T-helper 17 cell (primary cell): ENCODE measurements at regions not wholly inside any gene's neighbourhood (a gene's known extent, or its start where the extent isn't known, plus 50 kb on each side); places are given as distances from the start of the nearest gene placed in this dataset.

Experiments
- ATAC-seq: fragments of 150-1000 bp; cut with Tn5 transposase; 2 replicates; pipeline ENCODE4 v1.10.0; 2021; ENCODE audit warnings: mild to moderate bottlenecking, moderate library complexity
- DNase-seq, 3 donors: peaks; one replicate each; pipeline versions ENCODE4 v3.0.0 to v3.0.0-alpha.2; 2020 to 2021
- H3K9me3 ChIP-seq: one replicate; pipeline ENCODE4 v1.7.0; 2013; ENCODE audit warnings: low read length, mild to moderate bottlenecking; ENCODE audit not compliant: control insufficient read depth, poor library complexity, severe bottlenecking
- H3K27ac Mint-ChIP-seq: one replicate; pipeline ENCODE4 v1.8.0; 2022; ENCODE audit warnings: mild to moderate bottlenecking, moderate library complexity, mixed read lengths
- H3K27me3 Mint-ChIP-seq: one replicate; pipeline ENCODE4 v1.8.0; 2022; ENCODE audit warnings: mixed read lengths
- H3K36me3 Mint-ChIP-seq: one replicate; pipeline ENCODE4 v1.8.0; 2022; ENCODE audit warnings: low read depth, mixed read lengths
- H3K4me1 Mint-ChIP-seq: one replicate; pipeline ENCODE4 v1.8.0; 2022; ENCODE audit warnings: mild to moderate bottlenecking, mixed read lengths
- H3K4me3 Mint-ChIP-seq: one replicate; pipeline ENCODE4 v1.8.0; 2022; ENCODE audit warnings: mild to moderate bottlenecking, moderate library complexity, mixed read lengths

- Mint-ChIP-seq H3K4me1 (peaks cover 2% of the 10 kb centered on the region), H3K27me3 (peaks cover 8% of the 10 kb centered on the region), H3K4me3 (no peak overlapping the region), H3K36me3 (no peaks in the 10 kb centered on the region), H3K27ac (no peak overlapping the region)
- no peak for ATAC-seq
- DNase-seq = no peak
- no peaks in the 10 kb centered on the region for H3K9me3 ChIP-seq
These were observed 183.9 kb upstream of the BMP4 start for GRCh38 chr14:54140551-54140950.

DNA sequence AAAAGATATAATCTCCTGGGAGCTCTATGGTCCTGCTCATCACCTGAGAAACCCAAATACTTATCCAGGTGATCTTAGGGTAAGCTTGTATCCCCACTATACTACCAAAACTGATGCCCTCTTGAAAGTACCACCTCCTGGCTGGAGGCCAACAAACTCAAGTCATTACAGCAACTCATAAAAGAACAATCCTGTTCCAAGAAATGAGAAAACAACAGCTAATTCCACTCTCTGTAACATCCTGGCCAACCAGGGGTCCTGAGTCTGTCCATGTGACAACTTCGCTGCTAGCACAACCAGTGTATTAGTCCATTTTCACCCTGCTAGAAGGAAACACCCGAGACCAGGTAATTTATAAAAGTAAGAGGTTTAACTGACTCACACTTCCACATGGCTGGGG, 190.0 kb upstream of the BMP4 start:
- DNase-seq (no peak), ATAC-seq (no peak)
- Mint-ChIP-seq H3K36me3 (no peaks in the 10 kb centered on the region), H3K27me3 (no peaks in the 10 kb centered on the region), H3K27ac (no peak overlapping the region), H3K4me1 (no peaks in the 10 kb centered on the region), H3K4me3 (no peak overlapping the region)
- no peaks in the 10 kb centered on the region for H3K9me3 ChIP-seq

GRCh38 chr14:54147282-54147681, 190.7 kb upstream of the BMP4 start:
- H3K9me3 ChIP-seq = no peaks in the 10 kb centered on the region
- no peak for DNase-seq
- ATAC-seq = no peak
- Mint-ChIP-seq H3K4me1 (no peaks in the 10 kb centered on the region), H3K36me3 (no peaks in the 10 kb centered on the region), H3K27me3 (no peaks in the 10 kb centered on the region), H3K27ac (no peak overlapping the region), H3K4me3 (no peak overlapping the region)

GRCh38 chr14:54147758-54148157, 191.1 kb upstream of the BMP4 start:
- no peaks in the 10 kb centered on the region for H3K27me3 Mint-ChIP-seq
- no peak overlapping the region for H3K4me3 Mint-ChIP-seq
- H3K9me3 ChIP-seq = no peaks in the 10 kb centered on the region
- no peak for DNase-seq
- H3K4me1 Mint-ChIP-seq = no peaks in the 10 kb centered on the region
- H3K27ac Mint-ChIP-seq = no peak overlapping the region
- ATAC-seq = no peak
- H3K36me3 Mint-ChIP-seq = no peaks in the 10 kb centered on the region

DNA sequence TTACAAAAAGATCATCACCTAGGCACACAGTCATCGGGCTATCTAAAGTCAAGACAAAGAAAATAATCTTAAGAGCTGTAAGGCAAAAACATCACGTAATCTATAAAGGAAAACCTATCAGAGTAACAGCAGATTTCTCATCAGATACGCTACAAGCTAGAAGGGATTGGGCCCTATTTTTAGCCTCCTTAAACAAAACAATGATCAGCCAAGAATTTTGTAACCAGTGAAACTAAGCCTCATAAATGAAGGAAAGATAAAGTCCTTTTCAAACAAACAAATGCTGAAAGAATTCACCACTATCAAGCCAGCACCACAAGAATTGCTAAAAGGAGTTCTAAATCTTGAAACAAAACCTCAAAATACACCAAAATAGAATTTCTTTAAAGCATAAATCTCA, 191.6 kb upstream of the BMP4 start:
- no peaks in the 10 kb centered on the region for H3K9me3 ChIP-seq
- no peak for ATAC-seq
- no peak for DNase-seq
- H3K27ac Mint-ChIP-seq = no peak overlapping the region
- no peak overlapping the region for H3K4me3 Mint-ChIP-seq
- no peaks in the 10 kb centered on the region for H3K27me3 Mint-ChIP-seq
- no peaks in the 10 kb centered on the region for H3K4me1 Mint-ChIP-seq
- no peaks in the 10 kb centered on the region for H3K36me3 Mint-ChIP-seq

DNA sequence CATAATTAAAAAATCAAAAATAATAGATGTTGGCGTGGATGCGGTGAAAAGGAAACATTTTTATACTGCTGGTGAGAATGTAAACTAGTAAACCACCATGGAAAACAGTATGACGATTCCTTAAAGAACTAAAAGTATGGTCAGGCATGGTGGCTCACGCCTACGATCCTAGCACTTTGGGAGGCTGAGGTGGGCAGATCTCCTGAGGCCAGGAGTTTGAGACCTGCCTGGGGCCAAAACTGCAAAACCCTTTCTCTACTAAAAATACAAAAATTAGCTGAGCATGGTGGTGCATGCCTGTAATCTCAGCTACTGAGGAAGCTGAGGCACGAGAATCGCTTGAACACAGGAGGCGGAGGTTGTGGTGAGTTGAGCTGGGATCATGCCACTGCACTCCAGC, 195.7 kb upstream of the BMP4 start:
- H3K27me3 Mint-ChIP-seq = no peaks in the 10 kb centered on the region
- ATAC-seq (no peak), DNase-seq (no peak)
- no peak overlapping the region for H3K27ac Mint-ChIP-seq
- H3K36me3 Mint-ChIP-seq = no peaks in the 10 kb centered on the region
- no peaks in the 10 kb centered on the region for H3K4me1 Mint-ChIP-seq
- no peaks in the 10 kb centered on the region for H3K9me3 ChIP-seq
- H3K4me3 Mint-ChIP-seq = no peak overlapping the region

DNA sequence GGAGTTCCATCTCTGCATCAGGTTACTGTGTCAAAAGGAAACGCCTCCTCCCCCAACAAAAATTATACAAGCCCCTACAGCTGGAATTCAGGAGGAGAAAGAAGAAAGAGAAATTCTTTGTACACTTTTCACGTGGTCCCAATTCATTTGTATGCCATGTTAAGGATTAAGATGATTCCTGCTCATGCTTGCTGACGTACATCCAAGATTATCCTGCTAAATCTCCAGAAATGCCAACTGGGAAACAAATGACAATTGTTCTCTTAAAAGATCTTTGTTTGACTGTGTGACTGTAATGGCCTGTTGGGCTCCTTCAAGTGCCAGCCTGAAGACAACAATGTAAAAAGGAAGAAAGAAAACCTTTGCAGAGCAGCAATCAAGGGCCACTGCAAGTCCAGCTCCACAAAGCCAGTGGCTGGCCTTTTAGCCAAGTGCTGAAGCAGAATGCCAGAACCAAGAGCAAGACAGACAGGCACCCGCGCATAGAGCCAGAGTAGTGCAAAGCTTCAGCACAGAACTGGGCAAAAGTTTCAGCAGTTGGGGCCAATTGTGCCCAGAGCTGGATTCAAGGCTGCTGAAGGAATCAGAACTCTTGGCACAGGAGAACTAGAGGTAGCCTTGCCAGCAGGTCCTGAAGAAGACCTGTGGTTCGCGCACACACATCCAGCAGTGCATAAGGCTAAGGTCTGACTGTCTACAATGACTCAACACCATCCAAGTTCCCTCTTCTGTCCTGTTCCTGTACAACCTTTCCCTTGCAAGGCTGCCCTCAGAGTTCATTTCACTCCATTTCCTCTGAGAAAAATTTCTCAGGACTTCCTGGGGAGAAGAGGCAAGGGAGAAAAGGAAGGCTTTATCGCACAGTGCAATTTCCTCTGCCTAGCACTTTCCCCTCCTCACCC, 209.7 kb upstream of the BMP4 start:
- H3K4me1 Mint-ChIP-seq = no peaks in the 10 kb centered on the region
- no peak overlapping the region for H3K4me3 Mint-ChIP-seq
- no peaks in the 10 kb centered on the region for H3K9me3 ChIP-seq
- ATAC-seq (no peak), DNase-seq (no peak)
- H3K27ac Mint-ChIP-seq = no peak overlapping the region
- H3K27me3 Mint-ChIP-seq = peaks cover 50% of the 10 kb centered on the region
- H3K36me3 Mint-ChIP-seq = peaks cover 2% of the 10 kb centered on the region

GRCh38 chr14:54168489-54168888, 211.9 kb upstream of the BMP4 start:
- DNase-seq (no peak), ATAC-seq (no peak)
- Mint-ChIP-seq H3K27ac (no peak overlapping the region), H3K27me3 (peaks cover 60% of the 10 kb centered on the region), H3K4me1 (peaks cover 4% of the 10 kb centered on the region), H3K36me3 (peaks cover 2% of the 10 kb centered on the region), H3K4me3 (no peak overlapping the region)
- no peaks in the 10 kb centered on the region for H3K9me3 ChIP-seq

- H3K9me3 ChIP-seq = no peaks in the 10 kb centered on the region
- no peak overlapping the region for H3K4me3 Mint-ChIP-seq
- H3K27ac Mint-ChIP-seq = no peak overlapping the region
- H3K36me3 Mint-ChIP-seq = peaks cover 2% of the 10 kb centered on the region
- DNase-seq = no peak
- H3K27me3 Mint-ChIP-seq = peaks cover 58% of the 10 kb centered on the region
- no peak for ATAC-seq
- H3K4me1 Mint-ChIP-seq = peaks cover 4% of the 10 kb centered on the region
These were observed 212.8 kb upstream of the BMP4 start for GRCh38 chr14:54169254-54169924.

GRCh38 chr14:54170301-54170700, 213.7 kb upstream of the BMP4 start:
- H3K27me3 Mint-ChIP-seq = peaks cover 58% of the 10 kb centered on the region
- H3K4me1 Mint-ChIP-seq = peaks cover 4% of the 10 kb centered on the region
- peaks cover 2% of the 10 kb centered on the region for H3K36me3 Mint-ChIP-seq
- no peak for ATAC-seq
- no peak overlapping the region for H3K27ac Mint-ChIP-seq
- no peak overlapping the region for H3K4me3 Mint-ChIP-seq
- no peak for DNase-seq
- no peaks in the 10 kb centered on the region for H3K9me3 ChIP-seq

DNA sequence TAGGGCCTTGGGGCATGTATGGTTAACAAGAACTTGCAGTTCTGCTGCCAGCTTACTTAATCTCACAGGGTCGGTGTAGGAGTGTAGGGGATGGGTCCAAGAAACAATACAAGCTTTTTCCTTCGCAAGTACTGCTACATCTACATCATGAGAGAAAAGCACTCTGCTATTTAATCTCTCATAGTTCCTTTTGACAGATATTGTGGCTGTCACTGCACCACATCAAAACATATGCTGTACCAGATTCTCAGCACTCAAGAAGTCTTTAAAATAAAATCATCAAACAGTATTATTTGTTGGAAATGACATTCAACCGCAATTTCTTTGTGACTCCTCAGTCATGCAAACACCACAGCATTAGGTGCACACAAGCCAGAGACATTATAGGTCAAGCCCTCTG, 215.5 kb upstream of the BMP4 start:
- peaks cover 4% of the 10 kb centered on the region for H3K4me1 Mint-ChIP-seq
- no peaks in the 10 kb centered on the region for H3K9me3 ChIP-seq
- no peak overlapping the region for H3K4me3 Mint-ChIP-seq
- peak; percentile 40 for ATAC-seq
- peaks cover 59% of the 10 kb centered on the region for H3K27me3 Mint-ChIP-seq
- H3K36me3 Mint-ChIP-seq = peaks cover 2% of the 10 kb centered on the region
- H3K27ac Mint-ChIP-seq = no peak overlapping the region
- DNase-seq = no peak

DNA sequence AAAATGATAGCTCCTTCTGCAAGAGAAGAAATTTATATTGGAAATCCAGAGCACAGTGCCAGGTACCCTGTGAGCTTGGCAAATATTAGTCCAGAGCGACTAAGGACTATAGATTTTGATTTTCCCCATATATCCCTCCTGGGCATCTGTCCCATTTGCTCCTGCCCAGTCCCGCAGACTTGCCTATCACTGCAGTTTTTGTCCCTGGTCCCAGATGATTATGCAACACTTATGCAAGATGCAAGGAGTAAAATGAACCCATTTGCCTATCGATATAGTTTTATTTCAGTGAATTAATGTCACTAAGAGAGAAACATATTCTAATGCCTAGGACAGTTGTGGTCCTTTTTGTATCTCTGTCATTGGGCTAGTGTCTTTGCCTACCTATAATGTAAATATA, 215.9 kb upstream of the BMP4 start:
- Mint-ChIP-seq H3K27ac (no peak overlapping the region), H3K4me1 (peaks cover 4% of the 10 kb centered on the region), H3K27me3 (peaks cover 64% of the 10 kb centered on the region), H3K4me3 (no peak overlapping the region), H3K36me3 (peaks cover 2% of the 10 kb centered on the region)
- no peaks in the 10 kb centered on the region for H3K9me3 ChIP-seq
- no peak for ATAC-seq
- no peak for DNase-seq

- peaks cover 2% of the 10 kb centered on the region for H3K36me3 Mint-ChIP-seq
- H3K27ac Mint-ChIP-seq = no peak overlapping the region
- H3K4me1 Mint-ChIP-seq = peaks cover 4% of the 10 kb centered on the region
- H3K4me3 Mint-ChIP-seq = no peak overlapping the region
- ATAC-seq (no peak), DNase-seq (no peak)
- no peaks in the 10 kb centered on the region for H3K9me3 ChIP-seq
- H3K27me3 Mint-ChIP-seq = peaks cover 70% of the 10 kb centered on the region
These were observed 217.2 kb upstream of the BMP4 start for GRCh38 chr14:54173802-54174201.

- no peak overlapping the region for H3K27ac Mint-ChIP-seq
These were observed 217.8 kb upstream of the BMP4 start for GRCh38 chr14:54174457-54174856.

More at GRCh38 chr14:54174457-54174856, 217.8 kb upstream of the BMP4 start:
- no peak for DNase-seq
- peaks cover 72% of the 10 kb centered on the region for H3K27me3 Mint-ChIP-seq
- peaks cover 4% of the 10 kb centered on the region for H3K4me1 Mint-ChIP-seq
- ATAC-seq = no peak
- no peaks in the 10 kb centered on the region for H3K9me3 ChIP-seq
- no peak overlapping the region for H3K4me3 Mint-ChIP-seq
- peaks cover 2% of the 10 kb centered on the region for H3K36me3 Mint-ChIP-seq
